Stimulated activated CD8-positive, alpha-beta memory T cell treated with anti-CD3 and anti-CD28 coated beads, Interleukin-7, amount 100 ng/mL, for 1 hour (primary cell): ENCODE measurements at regions not wholly inside any gene's neighbourhood (a gene's known extent, or its start where the extent isn't known, plus 50 kb on each side); places are given as distances from the start of the nearest gene placed in this dataset.

Experiments used
- DNase-seq, 2 donors: peaks; one replicate each; pipeline ENCODE4 v3.0.0-alpha.2; 2020; ENCODE audit warnings: low read depth in 2 of 2

GRCh38 chr19:5392486-5392885 is 51.9 kb upstream of the PTPRS start:
- DNase-seq = no peak

- no peak for DNase-seq
Measured at GRCh38 chr19:5393088-5393487, 52.5 kb upstream of the PTPRS start.

DNA sequence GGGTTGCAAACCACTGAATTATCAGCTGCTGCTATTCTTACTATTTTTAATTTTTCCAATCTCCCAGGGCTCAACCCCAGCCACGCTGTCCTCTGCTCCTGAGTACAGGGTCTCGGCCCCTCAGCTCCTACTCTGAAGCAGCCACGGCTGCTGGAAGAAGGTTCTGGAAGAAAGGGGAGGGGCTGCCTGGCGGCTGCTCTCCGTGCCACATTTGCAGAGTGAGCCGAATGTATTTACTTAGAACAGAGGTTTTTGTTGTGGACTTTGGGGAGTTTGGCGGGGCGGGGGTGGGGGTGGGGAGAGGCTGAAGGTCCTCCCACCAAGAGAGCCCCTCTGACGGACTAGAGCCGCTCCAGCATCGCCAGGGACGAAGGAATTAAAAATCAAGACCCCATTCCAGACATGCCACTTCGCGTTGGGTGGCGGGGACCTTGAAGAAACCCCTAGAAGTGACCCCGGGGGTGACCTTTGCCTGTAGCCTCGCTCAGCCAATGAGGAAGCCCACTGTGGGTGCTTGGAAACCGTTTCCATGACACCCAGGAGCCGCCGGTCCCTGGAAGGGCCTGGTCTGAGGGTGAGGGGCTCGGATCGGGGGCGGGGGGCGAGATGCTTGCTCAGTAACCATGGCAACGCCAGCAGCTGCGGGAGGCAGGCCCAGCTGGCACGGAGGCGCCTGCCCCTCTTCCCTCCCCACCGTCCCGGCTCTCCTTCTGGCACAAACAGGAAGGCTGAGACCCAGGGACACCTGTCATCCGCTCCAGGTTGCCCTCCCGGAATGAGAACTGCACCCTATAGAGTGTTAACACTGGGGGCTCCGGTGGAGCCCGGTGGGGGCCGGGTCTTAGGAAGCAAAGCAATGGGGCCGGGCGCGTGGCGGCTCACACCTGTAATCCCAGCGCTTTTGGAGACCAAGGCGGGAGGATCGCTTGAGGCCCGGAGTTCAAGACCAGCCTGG is 54.2 kb upstream of the PTPRS start:
- no peak for DNase-seq

- no peak for DNase-seq
Measured at GRCh38 chr19:5395556-5395955, 54.9 kb upstream of the PTPRS start.

- no peak for DNase-seq
Measured at GRCh38 chr19:5396096-5396939, 55.7 kb upstream of the PTPRS start.

- DNase-seq = no peak
Measured at GRCh38 chr19:5396963-5397362, 56.4 kb upstream of the PTPRS start.

- no peak for DNase-seq
Measured at GRCh38 chr19:5397804-5398692, 57.2 kb upstream of the ZNRF4 start.

- DNase-seq = no peak
Measured at GRCh38 chr19:5398693-5399057, 56.5 kb upstream of the ZNRF4 start.

DNA sequence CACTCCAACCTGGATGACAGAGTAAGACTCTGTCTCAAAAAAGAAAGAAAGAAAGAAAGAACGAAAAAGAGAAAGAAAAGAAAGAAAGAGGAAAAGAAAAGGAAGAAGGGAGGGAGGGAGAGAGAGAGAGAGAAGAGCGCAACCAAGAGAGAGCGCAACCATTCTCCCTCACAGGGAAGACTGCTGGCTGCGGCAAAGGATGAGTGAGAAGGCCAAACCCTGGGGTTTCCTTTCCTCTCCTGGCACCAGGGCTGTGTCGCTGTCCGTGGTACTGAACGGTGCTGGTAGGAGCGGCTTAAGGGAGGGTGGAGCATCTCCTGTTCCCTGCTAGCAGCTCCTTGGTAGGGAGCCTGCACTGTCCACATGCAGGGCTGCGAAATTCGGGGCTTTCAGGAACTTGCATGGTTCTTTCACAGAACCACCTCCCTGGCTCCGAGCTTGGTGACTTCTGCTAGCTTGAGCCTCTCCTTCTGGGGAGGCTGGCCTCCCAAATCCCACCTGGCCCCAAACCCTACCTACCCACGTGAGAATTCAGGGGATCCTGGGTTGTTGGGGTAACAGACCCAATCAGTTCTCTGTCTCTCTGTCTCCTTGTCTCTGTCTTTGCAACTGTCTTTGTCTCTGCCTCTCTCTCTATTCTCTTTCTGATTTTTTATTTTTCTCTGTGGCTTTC is 51.1 kb upstream of the ZNRF4 start:
- peak; percentile 5 to 16 for DNase-seq
